ENCODE measurements at regions not wholly inside any gene's neighbourhood (a gene's known extent, or its start where the extent isn't known, plus 50 kb on each side); places are given as distances from the start of the nearest gene placed in this dataset.

DNA sequence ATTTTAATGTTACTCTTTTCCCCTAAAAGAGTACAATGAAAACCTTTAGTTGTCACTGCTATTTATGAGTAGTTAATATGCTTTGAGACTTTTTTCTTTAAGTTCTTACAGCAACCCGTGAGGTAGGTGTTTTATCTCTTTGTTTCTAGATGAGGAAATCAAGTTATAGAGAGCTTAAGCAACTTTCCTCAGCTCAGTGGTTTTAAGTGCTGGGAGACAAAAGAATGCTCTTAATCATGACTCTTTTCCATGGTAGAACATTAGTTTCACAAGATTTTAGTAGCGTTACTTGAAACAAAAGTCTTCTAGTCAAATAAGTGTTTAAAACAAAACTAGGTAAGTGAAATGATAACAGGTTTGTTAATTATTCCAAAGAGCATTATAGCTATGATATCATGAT is 354.7 kb upstream of the PITX2 start (continued):
- TF ChIP-seq, protein P1, sequence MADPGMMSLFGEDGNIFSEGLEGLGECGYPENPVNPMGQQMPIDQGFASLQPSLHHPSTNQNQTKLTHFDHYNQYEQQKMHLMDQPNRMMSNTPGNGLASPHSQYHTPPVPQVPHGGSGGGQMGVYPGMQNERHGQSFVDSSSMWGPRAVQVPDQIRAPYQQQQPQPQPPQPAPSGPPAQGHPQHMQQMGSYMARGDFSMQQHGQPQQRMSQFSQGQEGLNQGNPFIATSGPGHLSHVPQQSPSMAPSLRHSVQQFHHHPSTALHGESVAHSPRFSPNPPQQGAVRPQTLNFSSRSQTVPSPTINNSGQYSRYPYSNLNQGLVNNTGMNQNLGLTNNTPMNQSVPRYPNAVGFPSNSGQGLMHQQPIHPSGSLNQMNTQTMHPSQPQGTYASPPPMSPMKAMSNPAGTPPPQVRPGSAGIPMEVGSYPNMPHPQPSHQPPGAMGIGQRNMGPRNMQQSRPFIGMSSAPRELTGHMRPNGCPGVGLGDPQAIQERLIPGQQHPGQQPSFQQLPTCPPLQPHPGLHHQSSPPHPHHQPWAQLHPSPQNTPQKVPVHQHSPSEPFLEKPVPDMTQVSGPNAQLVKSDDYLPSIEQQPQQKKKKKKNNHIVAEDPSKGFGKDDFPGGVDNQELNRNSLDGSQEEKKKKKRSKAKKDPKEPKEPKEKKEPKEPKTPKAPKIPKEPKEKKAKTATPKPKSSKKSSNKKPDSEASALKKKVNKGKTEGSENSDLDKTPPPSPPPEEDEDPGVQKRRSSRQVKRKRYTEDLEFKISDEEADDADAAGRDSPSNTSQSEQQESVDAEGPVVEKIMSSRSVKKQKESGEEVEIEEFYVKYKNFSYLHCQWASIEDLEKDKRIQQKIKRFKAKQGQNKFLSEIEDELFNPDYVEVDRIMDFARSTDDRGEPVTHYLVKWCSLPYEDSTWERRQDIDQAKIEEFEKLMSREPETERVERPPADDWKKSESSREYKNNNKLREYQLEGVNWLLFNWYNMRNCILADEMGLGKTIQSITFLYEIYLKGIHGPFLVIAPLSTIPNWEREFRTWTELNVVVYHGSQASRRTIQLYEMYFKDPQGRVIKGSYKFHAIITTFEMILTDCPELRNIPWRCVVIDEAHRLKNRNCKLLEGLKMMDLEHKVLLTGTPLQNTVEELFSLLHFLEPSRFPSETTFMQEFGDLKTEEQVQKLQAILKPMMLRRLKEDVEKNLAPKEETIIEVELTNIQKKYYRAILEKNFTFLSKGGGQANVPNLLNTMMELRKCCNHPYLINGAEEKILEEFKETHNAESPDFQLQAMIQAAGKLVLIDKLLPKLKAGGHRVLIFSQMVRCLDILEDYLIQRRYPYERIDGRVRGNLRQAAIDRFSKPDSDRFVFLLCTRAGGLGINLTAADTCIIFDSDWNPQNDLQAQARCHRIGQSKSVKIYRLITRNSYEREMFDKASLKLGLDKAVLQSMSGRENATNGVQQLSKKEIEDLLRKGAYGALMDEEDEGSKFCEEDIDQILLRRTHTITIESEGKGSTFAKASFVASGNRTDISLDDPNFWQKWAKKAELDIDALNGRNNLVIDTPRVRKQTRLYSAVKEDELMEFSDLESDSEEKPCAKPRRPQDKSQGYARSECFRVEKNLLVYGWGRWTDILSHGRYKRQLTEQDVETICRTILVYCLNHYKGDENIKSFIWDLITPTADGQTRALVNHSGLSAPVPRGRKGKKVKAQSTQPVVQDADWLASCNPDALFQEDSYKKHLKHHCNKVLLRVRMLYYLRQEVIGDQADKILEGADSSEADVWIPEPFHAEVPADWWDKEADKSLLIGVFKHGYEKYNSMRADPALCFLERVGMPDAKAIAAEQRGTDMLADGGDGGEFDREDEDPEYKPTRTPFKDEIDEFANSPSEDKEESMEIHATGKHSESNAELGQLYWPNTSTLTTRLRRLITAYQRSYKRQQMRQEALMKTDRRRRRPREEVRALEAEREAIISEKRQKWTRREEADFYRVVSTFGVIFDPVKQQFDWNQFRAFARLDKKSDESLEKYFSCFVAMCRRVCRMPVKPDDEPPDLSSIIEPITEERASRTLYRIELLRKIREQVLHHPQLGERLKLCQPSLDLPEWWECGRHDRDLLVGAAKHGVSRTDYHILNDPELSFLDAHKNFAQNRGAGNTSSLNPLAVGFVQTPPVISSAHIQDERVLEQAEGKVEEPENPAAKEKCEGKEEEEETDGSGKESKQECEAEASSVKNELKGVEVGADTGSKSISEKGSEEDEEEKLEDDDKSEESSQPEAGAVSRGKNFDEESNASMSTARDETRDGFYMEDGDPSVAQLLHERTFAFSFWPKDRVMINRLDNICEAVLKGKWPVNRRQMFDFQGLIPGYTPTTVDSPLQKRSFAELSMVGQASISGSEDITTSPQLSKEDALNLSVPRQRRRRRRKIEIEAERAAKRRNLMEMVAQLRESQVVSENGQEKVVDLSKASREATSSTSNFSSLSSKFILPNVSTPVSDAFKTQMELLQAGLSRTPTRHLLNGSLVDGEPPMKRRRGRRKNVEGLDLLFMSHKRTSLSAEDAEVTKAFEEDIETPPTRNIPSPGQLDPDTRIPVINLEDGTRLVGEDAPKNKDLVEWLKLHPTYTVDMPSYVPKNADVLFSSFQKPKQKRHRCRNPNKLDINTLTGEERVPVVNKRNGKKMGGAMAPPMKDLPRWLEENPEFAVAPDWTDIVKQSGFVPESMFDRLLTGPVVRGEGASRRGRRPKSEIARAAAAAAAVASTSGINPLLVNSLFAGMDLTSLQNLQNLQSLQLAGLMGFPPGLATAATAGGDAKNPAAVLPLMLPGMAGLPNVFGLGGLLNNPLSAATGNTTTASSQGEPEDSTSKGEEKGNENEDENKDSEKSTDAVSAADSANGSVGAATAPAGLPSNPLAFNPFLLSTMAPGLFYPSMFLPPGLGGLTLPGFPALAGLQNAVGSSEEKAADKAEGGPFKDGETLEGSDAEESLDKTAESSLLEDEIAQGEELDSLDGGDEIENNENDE (IDR thresholded peaks at IDR 0.05; ENCODE audit: insufficient replicate concordance, low read length) = no peak
- TF ChIP-seq CBX5 (IDR thresholded peaks at IDR 0.05; ENCODE audit: low read depth, low read length) = no peak
- TF ChIP-seq SIRT6 (IDR thresholded peaks at IDR 0.05; ENCODE audit: low read length) = no peak
